DOHH2 (cell line): ENCODE measurements at regions not wholly inside any gene's neighbourhood (a gene's known extent, or its start where the extent isn't known, plus 50 kb on each side); places are given as distances from the start of the nearest gene placed in this dataset.
A peak's percentile ranks its signal among the peaks of the same experiment; 100 is the strongest.

Experiments
- H3F3A ChIP-seq: fragments of 200-600 bp; sonication (generic), shearing (Covaris generic); 2 replicates; pipeline ENCODE4 v1.6.0; 2016; ENCODE audit warnings: antibody characterized with exemption, mild to moderate bottlenecking; ENCODE audit not compliant: control insufficient read depth, insufficient read depth
- H3K27ac ChIP-seq: fragments of 200-600 bp; sonication (generic); 2 replicates; pipeline ENCODE4 v1.5.1; 2014; ENCODE audit warnings: low read depth, mild to moderate bottlenecking, low read length, moderate library complexity
- H3K27me3 ChIP-seq: fragments of 200-600 bp; sonication (generic); 2 replicates; pipeline ENCODE4 v1.6.1; 2014; ENCODE audit warnings: mild to moderate bottlenecking, low read length, mixed read lengths; ENCODE audit not compliant: control insufficient read depth
- H3K36me3 ChIP-seq: fragments of 200-600 bp; sonication (generic); 2 replicates; pipeline ENCODE4 v1.6.1; 2014; ENCODE audit warnings: mild to moderate bottlenecking, low read length, moderate library complexity, mixed read lengths; ENCODE audit not compliant: control insufficient read depth
- H3K4me1 ChIP-seq: fragments of 200-600 bp; sonication (generic); 2 replicates; pipeline ENCODE4 v1.6.1; 2014; ENCODE audit warnings: mild to moderate bottlenecking, low read length, mixed read lengths; ENCODE audit not compliant: control insufficient read depth
- H3K4me2 ChIP-seq: fragments of 200-600 bp; sonication (generic); 2 replicates; pipeline ENCODE4 v1.6.0; 2014; ENCODE audit warnings: mild to moderate bottlenecking, low read length, moderate library complexity
- H3K4me3 ChIP-seq: fragments of 200-600 bp; sonication (generic); 2 replicates; pipeline ENCODE4 v1.5.1; 2014; ENCODE audit warnings: mild to moderate bottlenecking, low read length, mixed read lengths
- H3K79me2 ChIP-seq: fragments of 200-600 bp; sonication (generic); 2 replicates; pipeline ENCODE4 v1.6.1; 2014; ENCODE audit warnings: mild to moderate bottlenecking, low read length, mixed read lengths; ENCODE audit not compliant: control insufficient read depth
- H3K9me2 ChIP-seq: fragments of 200-600 bp; sonication (generic); replicated peaks from 2 replicates; pipeline ENCODE4 v1.6.1; 2014; ENCODE audit warnings: mild to moderate bottlenecking, low read length, mixed read lengths; ENCODE audit not compliant: control insufficient read depth
- H3K9me3 ChIP-seq: fragments of 200-600 bp; sonication (generic); 2 replicates; pipeline ENCODE4 v1.6.1; 2014; ENCODE audit warnings: antibody characterized with exemption, low read length, mixed read lengths; ENCODE audit not compliant: control insufficient read depth, insufficient read depth
- H4K20me1 ChIP-seq: fragments of 200-600 bp; sonication (generic); 2 replicates; pipeline ENCODE4 v1.6.0; 2014; ENCODE audit warnings: low read depth, mild to moderate bottlenecking, antibody characterized with exemption, low read length, moderate library complexity; ENCODE audit not compliant: control insufficient read depth, insufficient read depth
- EZH2phosphoT487 ChIP-seq: fragments of 200-600 bp; sonication (generic); IDR thresholded peaks from 2 replicates; pipeline ENCODE4 v1.6.1; 2017; ENCODE audit warnings: borderline replicate concordance, mild to moderate bottlenecking, antibody characterized with exemption, low read length, moderate library complexity, mixed read lengths
- TF ChIP-seq, protein P1 (sequence below): fragments of 200-600 bp; sonication (generic); IDR thresholded peaks from one replicate; pipeline ENCODE4 v1.5.1; 2014; ENCODE audit warnings: antibody characterized with exemption, mild to moderate bottlenecking, low read depth, low read length; ENCODE audit not compliant: poor library complexity, severe bottlenecking

DNA sequence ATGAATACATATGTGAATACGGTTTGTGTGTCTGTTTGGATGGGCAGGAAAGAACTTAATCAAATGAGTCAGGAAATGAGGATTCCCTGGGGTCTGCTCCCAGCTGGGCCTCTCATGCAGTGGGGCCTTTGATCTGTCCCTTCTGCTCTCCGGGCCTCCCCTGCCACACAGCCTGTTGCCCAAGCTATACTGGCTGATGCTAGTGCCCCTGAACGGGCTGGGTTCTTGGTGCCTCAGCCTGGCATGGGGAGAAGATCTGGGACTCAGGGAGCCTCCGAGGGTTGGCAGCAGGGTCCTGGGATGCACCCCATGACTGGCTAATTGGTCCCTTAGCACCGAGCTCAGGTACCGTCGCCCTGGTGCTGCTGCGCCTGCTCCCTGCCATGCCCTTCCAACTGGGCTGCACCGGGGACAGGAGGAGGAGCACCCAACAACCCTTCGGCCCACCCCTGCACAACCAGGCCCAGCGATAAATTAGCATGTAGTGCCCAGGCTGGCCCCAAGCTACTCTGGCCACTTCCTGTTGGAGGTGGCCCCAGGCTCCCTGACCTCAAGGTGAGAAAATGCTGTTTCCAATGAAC is 59.9 kb upstream of the DUSP5 start:
- H3K9me3 ChIP-seq = no peaks in the 10 kb centered on the region
- no peaks in the 10 kb centered on the region for H3K9me2 ChIP-seq
- H4K20me1 ChIP-seq = no peaks in the 10 kb centered on the region
- H3K4me2 ChIP-seq = peak overlapping the region; percentile 22
- H3K4me3 ChIP-seq = peak overlapping the region; percentile 16; the same call in 1 of the 2 replicates
- no peaks in the 10 kb centered on the region for H3K27me3 ChIP-seq
- peaks cover 34% of the 10 kb centered on the region for H3K4me1 ChIP-seq
- TF ChIP-seq, protein P1, sequence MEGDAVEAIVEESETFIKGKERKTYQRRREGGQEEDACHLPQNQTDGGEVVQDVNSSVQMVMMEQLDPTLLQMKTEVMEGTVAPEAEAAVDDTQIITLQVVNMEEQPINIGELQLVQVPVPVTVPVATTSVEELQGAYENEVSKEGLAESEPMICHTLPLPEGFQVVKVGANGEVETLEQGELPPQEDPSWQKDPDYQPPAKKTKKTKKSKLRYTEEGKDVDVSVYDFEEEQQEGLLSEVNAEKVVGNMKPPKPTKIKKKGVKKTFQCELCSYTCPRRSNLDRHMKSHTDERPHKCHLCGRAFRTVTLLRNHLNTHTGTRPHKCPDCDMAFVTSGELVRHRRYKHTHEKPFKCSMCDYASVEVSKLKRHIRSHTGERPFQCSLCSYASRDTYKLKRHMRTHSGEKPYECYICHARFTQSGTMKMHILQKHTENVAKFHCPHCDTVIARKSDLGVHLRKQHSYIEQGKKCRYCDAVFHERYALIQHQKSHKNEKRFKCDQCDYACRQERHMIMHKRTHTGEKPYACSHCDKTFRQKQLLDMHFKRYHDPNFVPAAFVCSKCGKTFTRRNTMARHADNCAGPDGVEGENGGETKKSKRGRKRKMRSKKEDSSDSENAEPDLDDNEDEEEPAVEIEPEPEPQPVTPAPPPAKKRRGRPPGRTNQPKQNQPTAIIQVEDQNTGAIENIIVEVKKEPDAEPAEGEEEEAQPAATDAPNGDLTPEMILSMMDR = no peak
- TF ChIP-seq EZH2phosphoT487 = no peak
- H3F3A ChIP-seq = no peaks in the 10 kb centered on the region
- no peaks in the 10 kb centered on the region for H3K36me3 ChIP-seq
- no peak overlapping the region for H3K27ac ChIP-seq
- H3K79me2 ChIP-seq = no peaks in the 10 kb centered on the region; the same call in 1 of the 2 replicates

GRCh38 chr10:110442746-110443145 is 55.0 kb upstream of the DUSP5 start:
- H3K9me2 ChIP-seq = no peaks in the 10 kb centered on the region

DNA sequence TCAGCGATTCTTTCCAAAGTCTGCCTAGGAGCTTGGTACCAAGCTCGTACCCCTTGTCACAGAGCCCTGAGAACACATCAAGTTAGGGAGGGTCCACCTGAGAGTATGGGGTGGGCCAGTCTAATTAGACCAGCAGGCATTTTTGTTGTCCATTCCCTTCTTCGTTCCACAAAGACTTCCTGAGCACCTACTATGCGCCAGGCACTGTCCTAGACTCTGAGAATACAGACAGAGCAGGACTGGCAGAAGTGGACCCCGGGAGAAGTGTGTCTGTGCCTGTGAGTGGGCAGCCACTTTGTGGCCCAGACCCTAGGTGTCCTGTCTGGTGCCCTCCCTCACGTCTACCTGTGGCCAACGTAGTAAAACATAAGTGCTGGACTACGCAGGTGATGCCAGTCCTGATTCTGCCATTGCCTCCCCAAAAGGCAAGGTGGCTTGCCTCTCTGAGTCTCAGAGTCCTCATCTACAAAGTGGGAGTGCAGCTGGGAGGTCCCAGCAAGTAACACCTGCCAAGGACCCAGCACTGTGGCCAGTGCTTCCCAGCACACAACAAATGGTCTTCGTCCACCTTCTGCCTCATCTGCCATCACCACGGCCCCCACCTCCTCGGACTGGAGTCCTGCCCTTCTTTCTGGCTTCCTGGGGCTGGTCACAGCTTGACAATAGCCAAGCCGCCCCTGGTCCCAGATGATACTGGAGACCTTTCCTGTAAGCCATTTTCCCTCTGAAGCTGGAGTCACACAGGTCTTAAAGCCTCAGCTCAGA is 54.3 kb upstream of the DUSP5 start:
- Histone ChIP-seq H3K4me1 (peaks cover 21% of the 10 kb centered on the region), H3K79me2 (no peaks in the 10 kb centered on the region; the same call in 1 of the 2 replicates), H3F3A (no peaks in the 10 kb centered on the region), H3K27ac (no peak overlapping the region), H3K9me3 (no peaks in the 10 kb centered on the region), H3K4me2 (no peak overlapping the region), H3K36me3 (no peaks in the 10 kb centered on the region), H3K4me3 (no peak overlapping the region), H4K20me1 (no peaks in the 10 kb centered on the region), H3K9me2 (no peaks in the 10 kb centered on the region), H3K27me3 (no peaks in the 10 kb centered on the region)
- TF ChIP-seq, protein P1 = no peak
- no peak for TF ChIP-seq EZH2phosphoT487

More at GRCh38 chr10:110442746-110443145, 55.0 kb upstream of the DUSP5 start:
- H3K4me2 ChIP-seq = no peak overlapping the region
- no peaks in the 10 kb centered on the region for H3K36me3 ChIP-seq
- no peaks in the 10 kb centered on the region; the same call in 1 of the 2 replicates for H3K79me2 ChIP-seq
- H3K9me3 ChIP-seq = no peaks in the 10 kb centered on the region
- no peaks in the 10 kb centered on the region for H3F3A ChIP-seq
- no peaks in the 10 kb centered on the region for H3K27me3 ChIP-seq
- H3K27ac ChIP-seq = no peak overlapping the region
- peaks cover 28% of the 10 kb centered on the region for H3K4me1 ChIP-seq
- TF ChIP-seq, protein P1 = no peak
- no peak for TF ChIP-seq EZH2phosphoT487
- no peak overlapping the region for H3K4me3 ChIP-seq
- no peaks in the 10 kb centered on the region for H4K20me1 ChIP-seq
